BJ (cell line): ENCODE measurements at regions not wholly inside any gene's neighbourhood (a gene's known extent, or its start where the extent isn't known, plus 50 kb on each side); places are given as distances from the start of the nearest gene placed in this dataset.

ENCODE experiments used
- CTCF ChIA-PET: fragments of 350-600 bp; formaldehyde crosslinking; extraction: SDS; loops from one replicate; lab custom pipeline; 2021; ENCODE audit warnings: antibody characterized with exemption, inconsistent platforms; lab: Yijun Ruan, JAX
- POLR2A ChIA-PET: fragments of 300-600 bp; sonication (Branson Sonifier 250); formaldehyde crosslinking; extraction: SDS; loops from one replicate; lab custom pipeline; 2021; ENCODE audit warnings: antibody characterized with exemption; lab: Charles Lee
- DNase-seq: peaks from one replicate; pipeline ENCODE4 v3.0.0-alpha.2; 2011; ENCODE audit warnings: low read depth
- H3K27me3 ChIP-seq: 2 replicates; pipeline ENCODE4 v1.6.0; 2011; ENCODE audit warnings: low read length; ENCODE audit not compliant: control insufficient read depth, insufficient read depth
- H3K36me3 ChIP-seq: 2 replicates; pipeline ENCODE4 v1.5.1; 2011; ENCODE audit warnings: low read length; ENCODE audit not compliant: control insufficient read depth, insufficient read depth
- H3K4me3 ChIP-seq: 2 replicates; pipeline ENCODE4 v1.5.1; 2011; ENCODE audit warnings: low read depth, mild to moderate bottlenecking, control low read depth, low read length
- TF ChIP-seq, protein P1 (sequence below): IDR thresholded peaks from 2 replicates; pipeline ENCODE4 v1.5.1; 2011; ENCODE audit warnings: low read depth, mild to moderate bottlenecking, control low read depth, inconsistent platforms, low read length, moderate library complexity; ENCODE audit not compliant: insufficient read depth

DNA sequence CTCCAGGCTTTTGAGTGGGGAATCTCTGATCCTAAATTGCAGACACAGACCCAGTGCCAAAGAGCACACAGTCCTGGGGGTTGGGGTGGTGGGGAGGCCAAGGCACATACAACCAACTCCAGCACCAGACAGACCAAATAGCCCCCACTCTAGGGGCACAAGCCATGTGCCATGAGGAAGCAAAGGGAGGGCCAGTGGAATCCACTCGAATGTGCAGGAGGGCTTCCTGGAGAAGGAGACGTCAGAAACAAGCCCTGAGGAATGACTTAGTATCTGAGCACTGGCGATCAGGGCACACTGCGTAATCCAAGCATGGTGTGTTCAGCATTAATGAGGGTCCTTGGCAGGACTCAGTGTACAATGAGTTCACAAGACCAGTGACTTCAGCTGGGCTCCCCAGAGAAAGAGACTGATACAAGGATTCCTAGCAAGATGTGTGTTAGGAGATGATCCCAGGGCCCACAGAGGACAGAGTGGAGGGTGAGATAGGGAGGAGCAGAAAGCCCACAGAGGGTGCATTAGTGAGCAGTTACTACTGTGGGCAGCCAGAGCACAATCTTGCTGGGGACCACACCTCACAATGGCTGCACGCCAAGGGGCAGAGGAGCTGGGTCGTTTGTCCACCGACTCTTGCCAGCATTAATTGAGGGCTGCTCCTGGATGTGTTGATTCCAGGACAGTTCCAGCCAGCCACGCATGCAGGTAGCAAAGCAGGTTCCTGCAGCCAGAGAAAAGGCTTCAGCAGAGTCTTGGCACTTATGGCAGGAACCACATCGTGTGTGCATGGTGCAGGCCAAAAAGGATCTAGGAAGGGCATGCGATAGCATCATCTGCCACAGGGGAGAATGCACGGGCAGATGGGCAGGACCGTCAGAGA, 152.6 kb upstream of the VSTM2B start:
- Histone ChIP-seq H3K4me3 (no peak overlapping the region), H3K27me3 (no peaks in the 10 kb centered on the region), H3K36me3 (no peaks in the 10 kb centered on the region)
- ChIA-PET POLR2A (no interaction called here), CTCF (interaction anchor here (0.7 kb wide), 1 partner anchor 639 kb away, joined by 3 read pairs; no protein-coding TSS in a partner anchor)
- TF ChIP-seq, protein P1, sequence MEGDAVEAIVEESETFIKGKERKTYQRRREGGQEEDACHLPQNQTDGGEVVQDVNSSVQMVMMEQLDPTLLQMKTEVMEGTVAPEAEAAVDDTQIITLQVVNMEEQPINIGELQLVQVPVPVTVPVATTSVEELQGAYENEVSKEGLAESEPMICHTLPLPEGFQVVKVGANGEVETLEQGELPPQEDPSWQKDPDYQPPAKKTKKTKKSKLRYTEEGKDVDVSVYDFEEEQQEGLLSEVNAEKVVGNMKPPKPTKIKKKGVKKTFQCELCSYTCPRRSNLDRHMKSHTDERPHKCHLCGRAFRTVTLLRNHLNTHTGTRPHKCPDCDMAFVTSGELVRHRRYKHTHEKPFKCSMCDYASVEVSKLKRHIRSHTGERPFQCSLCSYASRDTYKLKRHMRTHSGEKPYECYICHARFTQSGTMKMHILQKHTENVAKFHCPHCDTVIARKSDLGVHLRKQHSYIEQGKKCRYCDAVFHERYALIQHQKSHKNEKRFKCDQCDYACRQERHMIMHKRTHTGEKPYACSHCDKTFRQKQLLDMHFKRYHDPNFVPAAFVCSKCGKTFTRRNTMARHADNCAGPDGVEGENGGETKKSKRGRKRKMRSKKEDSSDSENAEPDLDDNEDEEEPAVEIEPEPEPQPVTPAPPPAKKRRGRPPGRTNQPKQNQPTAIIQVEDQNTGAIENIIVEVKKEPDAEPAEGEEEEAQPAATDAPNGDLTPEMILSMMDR, result no peak
- DNase-seq, result no peak

DNA sequence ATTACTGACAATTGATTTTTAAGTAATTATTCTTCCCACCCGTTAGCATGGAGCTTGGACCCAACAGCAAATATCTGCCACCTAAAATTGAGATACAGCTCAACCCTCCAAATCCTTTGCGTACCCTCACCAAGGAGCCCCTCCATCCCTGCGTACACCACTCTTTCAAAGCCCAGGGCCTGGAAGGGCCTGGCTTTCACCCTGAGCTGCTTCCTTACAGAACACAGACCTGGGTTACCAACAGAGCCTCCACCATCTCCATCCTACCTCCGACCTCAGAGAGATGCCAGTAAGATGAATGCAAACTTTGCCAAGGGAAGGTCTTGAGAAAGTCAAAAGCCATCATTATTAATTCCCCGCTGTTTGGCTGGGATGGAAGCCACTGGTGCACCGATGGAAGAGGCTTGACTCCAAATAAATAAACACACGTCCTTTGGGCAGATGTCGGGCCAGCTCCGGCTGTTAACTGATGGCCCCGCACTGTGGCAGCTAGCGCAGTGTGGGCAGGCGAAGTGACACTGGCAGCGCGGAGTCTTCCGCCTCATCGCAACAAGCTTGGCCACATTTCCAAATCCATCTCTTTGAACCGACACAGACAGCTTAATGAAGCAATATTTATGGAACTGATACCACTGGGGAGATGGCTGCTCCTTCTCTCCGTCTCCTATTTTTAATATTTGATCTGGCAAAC, 150.2 kb upstream of the VSTM2B start:
- no peaks in the 10 kb centered on the region for H3K27me3 ChIP-seq
- TF ChIP-seq, protein P1, result no peak
- POLR2A ChIA-PET, result no interaction called here
- no peak for DNase-seq
- H3K36me3 ChIP-seq, result no peaks in the 10 kb centered on the region
- CTCF ChIA-PET, result no interaction called here
- no peak overlapping the region for H3K4me3 ChIP-seq

DNA sequence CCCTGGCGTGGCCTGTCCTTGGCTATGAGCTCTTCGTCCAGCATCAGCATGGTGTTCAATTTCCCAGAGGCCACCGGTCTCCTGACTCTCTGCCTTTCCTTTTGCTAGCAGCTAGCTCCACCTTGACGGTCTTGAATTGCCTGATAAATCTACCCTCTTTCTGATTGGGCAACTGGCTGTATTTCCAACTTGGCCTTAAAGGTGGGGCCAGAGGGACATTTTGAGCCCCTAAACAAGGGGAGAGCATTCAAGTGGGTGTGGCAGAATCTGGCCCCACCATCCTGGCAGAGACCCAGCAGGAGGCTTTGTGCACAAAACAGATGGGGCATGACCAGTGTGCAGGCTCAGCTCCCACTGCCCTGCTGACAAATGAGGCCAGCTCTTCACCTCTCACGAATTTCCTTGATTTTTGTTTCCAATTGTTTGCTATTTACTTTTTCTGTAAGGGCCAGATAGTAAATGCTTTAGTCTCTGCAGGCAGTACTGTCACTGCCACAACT, 148.9 kb upstream of the VSTM2B start:
- ChIA-PET CTCF (no interaction called here), POLR2A (no interaction called here)
- H3K27me3 ChIP-seq, result no peaks in the 10 kb centered on the region
- no peaks in the 10 kb centered on the region for H3K36me3 ChIP-seq
- DNase-seq, result no peak
- TF ChIP-seq, protein P1, result no peak
- H3K4me3 ChIP-seq, result no peak overlapping the region

DNA sequence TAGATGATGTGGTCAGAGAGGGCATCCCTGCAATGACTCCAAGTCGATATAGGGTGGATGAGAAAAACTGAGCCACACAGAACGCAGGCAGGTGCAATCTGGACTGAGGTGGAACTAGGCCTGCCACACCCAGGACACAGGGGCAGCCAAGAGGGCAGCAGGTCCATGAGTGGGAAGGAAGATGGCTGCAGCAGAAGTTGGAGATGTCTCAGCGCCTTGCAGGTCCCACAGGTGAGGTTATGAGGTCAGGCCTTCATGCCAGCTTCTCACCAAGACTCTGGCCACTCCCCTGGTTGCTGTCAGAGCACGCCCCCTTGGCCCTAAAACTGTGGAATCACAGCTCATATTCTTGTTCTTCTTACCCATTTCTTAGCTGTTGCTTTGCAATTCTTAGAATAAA, 147.7 kb upstream of the VSTM2B start:
- Histone ChIP-seq H3K4me3 (no peak overlapping the region), H3K36me3 (no peaks in the 10 kb centered on the region), H3K27me3 (no peaks in the 10 kb centered on the region)
- ChIA-PET POLR2A (no interaction called here), CTCF (no interaction called here)
- TF ChIP-seq, protein P1, result no peak
- no peak for DNase-seq

DNA sequence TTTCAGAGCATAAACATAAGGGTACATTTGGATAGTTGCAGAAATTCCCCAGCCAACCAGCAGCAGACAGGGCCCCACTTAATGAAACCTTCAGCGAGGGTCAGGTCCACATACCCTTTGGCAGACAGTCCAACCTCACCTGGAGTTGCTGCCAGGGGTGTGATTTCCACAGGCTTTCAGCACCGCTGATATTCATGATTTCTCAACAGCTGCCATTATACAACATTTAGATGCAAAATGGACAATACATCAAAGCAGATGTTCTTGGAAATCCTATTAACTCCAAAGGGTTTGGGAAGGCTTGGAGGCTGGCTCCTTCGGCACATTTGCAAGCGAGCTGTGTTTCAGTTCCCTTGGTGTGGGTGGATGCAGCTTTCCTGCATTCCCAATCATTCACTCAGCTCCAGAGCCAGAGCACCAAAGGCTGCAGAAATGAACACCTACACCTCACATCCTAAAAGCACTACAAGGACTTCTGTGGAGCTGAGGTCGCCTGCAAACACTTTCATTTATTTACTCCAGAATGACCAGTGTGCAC, 147.2 kb upstream of the VSTM2B start:
- H3K4me3 ChIP-seq, result no peak overlapping the region
- TF ChIP-seq, protein P1, result no peak
- no peaks in the 10 kb centered on the region for H3K27me3 ChIP-seq
- ChIA-PET POLR2A (no interaction called here), CTCF (interaction anchor here (1.0 kb wide), 1 partner anchor 11 kb away, joined by 3 read pairs; no protein-coding TSS in a partner anchor)
- H3K36me3 ChIP-seq, result no peaks in the 10 kb centered on the region
- no peak for DNase-seq
